GM20431 (cell line): ENCODE measurements at regions not wholly inside any gene's neighbourhood (a gene's known extent, or its start where the extent isn't known, plus 50 kb on each side); places are given as distances from the start of the nearest gene placed in this dataset.

Experiments
- in situ Hi-C: fragments of 300-500 bp; cut with MseI, MboI; formaldehyde crosslinking; loops from one replicate; pipeline ENCODE4 v1.15.0; 2020; ENCODE audit warnings: low sequenced_read_pairs; ENCODE audit not compliant: unreplicated experiment

- in situ Hi-C loops, result no loop called here
Measured at GRCh38 chr20:10978019-10978702, 304.4 kb upstream of the JAG1 start.

- in situ Hi-C loops, result no loop called here
Measured at GRCh38 chr20:10978713-10979112, 304.9 kb upstream of the JAG1 start.

DNA sequence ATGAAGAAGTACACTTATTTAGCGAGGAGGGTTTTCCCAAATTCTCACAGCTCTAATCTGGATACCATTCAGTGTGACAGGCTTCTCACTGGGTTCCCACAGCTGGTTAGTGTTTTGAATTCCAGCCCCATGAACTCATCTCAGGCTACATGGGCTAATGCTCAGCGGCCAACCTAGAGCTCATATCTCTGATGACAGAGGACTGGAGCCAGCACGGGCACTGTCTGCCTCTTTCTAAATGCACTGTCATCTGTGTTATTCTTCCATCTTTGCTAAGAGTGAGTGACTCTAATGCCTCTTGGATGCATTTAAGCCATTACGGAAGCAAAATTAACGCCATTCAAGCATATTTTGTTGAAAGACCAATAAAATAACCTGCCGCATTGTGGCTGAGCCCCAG is 308.9 kb upstream of the JAG1 start:
- in situ Hi-C loops, result no loop called here

DNA sequence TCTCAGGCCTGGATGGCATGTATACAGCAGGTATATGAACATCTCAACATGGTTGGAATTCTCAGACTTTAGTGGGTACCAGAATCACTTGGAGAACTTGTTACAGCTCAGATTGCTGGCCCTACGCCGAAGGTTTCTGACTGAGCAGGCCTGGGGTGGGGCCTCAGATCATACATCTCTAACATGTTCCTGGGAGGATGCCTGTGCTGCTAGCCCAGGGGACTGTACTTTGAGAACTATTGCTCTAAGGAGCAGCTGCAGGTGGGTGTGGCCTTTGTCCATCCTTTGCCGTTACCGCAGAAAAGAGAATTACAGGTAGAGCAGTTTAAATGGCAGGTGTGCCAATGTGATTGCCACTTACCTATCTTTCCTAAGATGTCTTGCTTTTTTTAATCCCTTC is 310.5 kb upstream of the JAG1 start:
- in situ Hi-C loops, result no loop called here

- in situ Hi-C loops, result no loop called here
Measured at GRCh38 chr20:10984913-10985312, 311.1 kb upstream of the JAG1 start.

GRCh38 chr20:10985536-10985935 is 311.7 kb upstream of the JAG1 start:
- in situ Hi-C loops, result no loop called here

DNA sequence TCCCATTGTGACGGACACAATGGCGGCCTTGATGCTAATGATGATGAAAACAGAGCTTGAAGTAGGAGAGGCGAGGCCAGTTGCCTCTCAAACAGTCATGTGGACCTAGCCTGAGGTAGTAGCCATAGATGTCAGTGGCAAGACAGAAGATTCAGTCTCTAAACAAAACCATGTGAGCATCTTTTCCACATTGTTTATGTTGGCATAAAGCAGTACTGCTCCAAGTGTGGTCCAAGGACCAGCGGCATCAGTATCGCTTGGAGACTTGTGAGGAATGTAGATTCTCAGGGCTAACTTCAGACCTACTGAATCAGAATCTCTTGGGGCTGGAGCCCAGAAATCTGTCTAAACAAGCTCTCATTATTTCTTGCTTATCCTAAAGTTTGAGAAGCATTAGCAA is 312.8 kb upstream of the JAG1 start:
- in situ Hi-C loops, result no loop called here

GRCh38 chr20:10987651-10988383 is 314.0 kb upstream of the JAG1 start:
- in situ Hi-C loops, result no loop called here

- in situ Hi-C loops, result no loop called here
Measured at GRCh38 chr20:10990625-10991382, 317.0 kb upstream of the JAG1 start.

GRCh38 chr20:10992731-10993130 is 318.9 kb upstream of the JAG1 start:
- in situ Hi-C loops, result no loop called here

DNA sequence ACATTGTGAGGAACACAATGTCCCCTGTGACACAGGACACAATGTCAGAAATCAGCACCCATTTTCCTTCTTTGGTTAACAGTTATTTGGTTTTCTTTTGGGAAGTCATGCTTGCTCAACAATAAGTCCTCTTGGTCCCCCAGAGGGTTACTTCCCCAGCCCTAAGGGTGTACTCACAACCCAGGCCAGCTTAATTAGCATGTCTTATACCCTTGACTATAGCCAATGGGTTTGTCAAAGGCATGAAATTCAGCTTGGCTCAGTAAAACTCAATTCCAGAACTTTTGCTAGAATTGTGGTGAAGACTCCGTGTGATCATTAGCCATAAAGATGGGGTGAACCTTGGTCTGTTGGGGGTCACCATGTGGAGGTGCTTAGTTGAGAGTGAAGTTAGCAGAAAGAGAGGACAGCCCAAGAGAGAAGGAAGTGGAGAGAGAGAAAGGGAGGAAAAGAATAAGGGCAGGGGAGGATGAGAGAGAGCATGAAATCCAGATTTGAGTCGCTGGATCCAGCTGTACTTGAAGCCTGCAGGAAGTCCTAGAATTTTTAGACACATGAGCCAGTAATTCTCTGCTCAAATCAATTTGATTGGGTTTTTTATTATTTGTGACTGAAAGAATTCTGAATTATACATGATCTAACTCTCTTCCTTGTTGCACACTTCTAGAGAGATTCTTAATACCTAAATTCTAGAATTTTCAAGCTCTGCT is 321.3 kb upstream of the JAG1 start:
- in situ Hi-C loops, result no loop called here

DNA sequence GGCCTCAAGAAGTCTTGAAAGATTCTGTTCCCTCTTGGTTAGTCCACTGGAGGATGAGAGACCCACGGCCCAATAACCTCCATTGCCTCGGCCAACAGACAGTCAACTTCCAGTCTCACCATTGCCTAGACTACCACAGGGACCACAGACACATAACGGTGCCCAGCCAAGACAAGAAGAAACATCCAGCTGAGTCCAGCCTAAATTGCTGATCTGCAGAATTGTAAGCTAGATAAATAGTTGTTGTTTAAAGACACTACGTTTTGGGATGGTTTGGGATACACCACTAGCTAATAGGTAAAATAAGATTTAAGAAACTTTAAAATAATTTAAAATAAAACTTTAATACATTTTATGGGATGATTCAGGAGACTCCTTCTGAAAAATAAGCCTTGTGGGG is 324.7 kb upstream of the JAG1 start:
- in situ Hi-C loops, result no loop called here

DNA sequence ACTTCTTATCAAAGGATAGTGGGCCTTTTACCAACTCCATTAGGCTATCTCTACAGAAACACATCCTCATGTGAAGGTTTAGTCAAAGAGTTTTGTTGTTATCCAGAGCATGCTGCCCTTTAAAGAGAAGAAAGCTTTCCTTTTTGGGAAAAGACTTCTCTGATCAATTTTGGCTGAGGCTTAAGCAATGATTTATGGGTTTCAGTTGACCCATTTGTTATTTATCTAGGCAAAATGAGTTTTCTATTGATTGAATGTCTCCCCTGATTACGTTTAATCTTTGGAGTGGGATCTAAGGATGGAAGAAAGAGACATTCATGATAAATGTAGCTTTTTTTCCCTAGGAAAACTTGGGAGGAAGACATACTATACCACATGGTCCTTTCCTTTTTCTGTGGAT is 326.6 kb upstream of the JAG1 start:
- in situ Hi-C loops, result no loop called here

DNA sequence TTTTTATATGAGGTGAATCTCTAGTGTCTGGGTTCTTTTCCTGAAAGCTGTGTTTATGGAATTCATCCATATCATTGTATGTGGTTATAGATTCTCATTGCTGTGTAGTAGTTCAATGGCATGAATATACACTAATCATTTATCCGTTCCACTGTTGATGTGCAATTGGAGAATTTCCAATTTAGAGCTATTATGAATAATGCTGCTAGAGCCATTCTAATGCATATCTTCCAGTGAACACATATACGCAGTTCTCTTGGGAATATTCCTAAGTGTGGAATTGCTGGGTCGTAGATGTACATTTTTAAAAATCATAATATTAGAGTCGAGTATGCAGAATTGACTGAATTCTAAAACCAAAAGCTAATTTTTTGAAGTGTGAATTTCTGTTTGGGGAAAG is 327.5 kb upstream of the JAG1 start:
- in situ Hi-C loops, result no loop called here

- in situ Hi-C loops, result no loop called here
Measured at GRCh38 chr20:11001764-11002540, 328.2 kb upstream of the JAG1 start.

- in situ Hi-C loops, result no loop called here
Measured at GRCh38 chr20:11003341-11003740, 329.5 kb upstream of the JAG1 start.

- in situ Hi-C loops, result no loop called here
Measured at GRCh38 chr20:11008444-11009033, 334.7 kb upstream of the JAG1 start.

DNA sequence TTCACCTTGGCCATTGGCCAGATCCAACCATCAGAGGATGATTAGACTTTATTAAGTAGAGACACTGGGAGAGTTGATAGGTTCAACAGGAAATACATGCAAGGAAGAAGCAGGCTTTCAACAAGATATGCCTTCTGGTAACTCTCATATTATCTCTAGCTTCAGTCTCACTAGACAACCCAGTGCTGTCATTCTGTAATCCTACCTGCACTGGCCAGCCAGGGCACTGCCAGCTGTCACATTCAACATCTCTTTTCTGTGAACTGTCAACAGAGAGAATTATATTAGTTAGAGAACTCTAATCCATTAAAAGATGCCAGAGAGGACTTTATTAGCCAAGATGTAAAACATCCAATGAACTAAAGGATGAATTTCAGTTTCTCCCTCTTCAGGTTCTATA is 337.9 kb upstream of the JAG1 start:
- in situ Hi-C loops, result no loop called here

DNA sequence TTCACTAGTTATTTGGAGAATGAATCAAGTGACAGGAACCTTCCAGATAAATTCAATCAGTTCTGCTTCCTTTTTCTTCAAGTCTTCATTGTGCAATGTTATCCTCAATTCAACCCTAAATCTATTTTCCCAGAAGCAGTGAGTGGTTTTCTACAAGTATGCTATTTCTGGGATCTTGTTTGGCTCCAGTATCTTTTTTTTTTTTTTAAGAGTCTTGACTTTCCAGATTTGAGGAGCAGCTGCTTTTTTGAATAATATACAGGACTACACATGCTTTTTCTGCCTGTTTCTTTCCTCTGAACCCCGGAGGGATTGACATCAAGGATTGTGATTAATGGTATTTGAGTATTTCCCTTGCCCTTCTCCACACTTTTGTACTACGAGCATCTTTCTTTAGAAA is 339.2 kb upstream of the JAG1 start:
- in situ Hi-C loops, result no loop called here

DNA sequence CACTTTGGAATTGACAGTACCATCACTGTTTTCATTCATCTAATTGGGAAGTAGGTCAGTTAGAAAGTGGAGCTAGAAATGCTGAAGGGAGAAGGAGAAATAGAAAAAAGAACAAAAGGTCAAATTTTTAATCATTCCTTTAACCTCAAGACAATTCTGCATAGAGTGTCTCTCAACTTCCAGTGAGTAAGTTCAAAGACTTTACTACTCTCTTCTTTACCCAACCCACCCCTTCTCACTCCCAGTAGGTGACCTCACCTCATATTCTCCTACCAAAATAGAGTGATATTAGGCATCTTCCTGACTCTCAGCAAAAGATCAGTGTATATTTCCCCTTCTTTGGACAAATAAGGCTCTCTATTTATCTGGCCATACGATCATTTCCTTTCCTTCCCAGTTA is 340.0 kb upstream of the JAG1 start:
- in situ Hi-C loops, result no loop called here
